Astrocyte of the spinal cord (primary cell): ENCODE measurements at regions not wholly inside any gene's neighbourhood (a gene's known extent, or its start where the extent isn't known, plus 50 kb on each side); places are given as distances from the start of the nearest gene placed in this dataset.

Experiments
- DNase-seq: peaks from one replicate; pipeline ENCODE4 v3.0.0; 2011; ENCODE audit warnings: low read depth, low spot score
- H3K4me3 ChIP-seq: 2 replicates; pipeline ENCODE4 v1.5.1; 2011; ENCODE audit warnings: low read depth, mild to moderate bottlenecking, low read length, moderate library complexity
- CTCF ChIP-seq: IDR thresholded peaks from 2 replicates; pipeline ENCODE4 v1.5.1; 2012; ENCODE audit warnings: low read depth, mild to moderate bottlenecking, low read length, inconsistent platforms
- in situ Hi-C: cut with HindIII; loops from 2 replicates; pipeline ENCODE4 v1.10.0; 2017; ENCODE audit warnings: low sequenced_read_pairs

GRCh38 chr2:175690113-175690837, 311.8 kb downstream of the LNPK start:
- TF ChIP-seq CTCF = peak; percentile 70
- no peak overlapping the region for H3K4me3 ChIP-seq
- DNase-seq = peak; percentile 78
- in situ Hi-C loops = loop anchor here (25.0 kb wide), 1 partner anchor 172 kb away; no protein-coding TSS in a partner anchor

GRCh38 chr2:175688243-175688642, 313.8 kb downstream of the LNPK start:
- no peak for DNase-seq
- in situ Hi-C loops = loop anchor here (25.0 kb wide), 1 partner anchor 174 kb away; no protein-coding TSS in a partner anchor
- H3K4me3 ChIP-seq = no peak overlapping the region
- TF ChIP-seq CTCF = no peak

- in situ Hi-C loops = loop anchor here (25.0 kb wide), 1 partner anchor 175 kb away; no protein-coding TSS in a partner anchor
- TF ChIP-seq CTCF = no peak
- no peak for DNase-seq
- no peak overlapping the region for H3K4me3 ChIP-seq
These were observed 314.6 kb downstream of the LNPK start for GRCh38 chr2:175687465-175687864.

DNA sequence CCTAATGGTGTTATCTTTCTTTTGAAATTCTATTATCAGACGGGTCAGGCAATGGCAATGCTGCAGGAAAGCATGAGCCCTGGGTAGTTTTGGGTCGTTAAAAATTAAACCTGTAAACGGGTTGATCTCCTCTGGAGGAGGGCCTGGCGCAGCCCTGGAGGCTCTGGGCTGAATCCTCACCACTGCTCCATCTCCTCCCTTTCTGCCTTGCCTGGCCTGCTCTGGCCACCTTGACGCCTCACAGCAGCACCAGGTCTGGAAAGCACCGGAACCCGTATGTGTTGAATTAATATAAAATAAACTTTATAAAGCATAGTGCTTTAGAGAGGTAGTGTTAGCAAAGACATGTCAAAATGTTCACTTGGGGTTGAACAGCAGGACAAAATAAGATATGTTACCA, 316.1 kb downstream of the LNPK start:
- H3K4me3 ChIP-seq = no peak overlapping the region
- in situ Hi-C loops = loop anchor here (25.0 kb wide), 1 partner anchor 176 kb away; no protein-coding TSS in a partner anchor
- DNase-seq = no peak
- TF ChIP-seq CTCF = no peak

DNA sequence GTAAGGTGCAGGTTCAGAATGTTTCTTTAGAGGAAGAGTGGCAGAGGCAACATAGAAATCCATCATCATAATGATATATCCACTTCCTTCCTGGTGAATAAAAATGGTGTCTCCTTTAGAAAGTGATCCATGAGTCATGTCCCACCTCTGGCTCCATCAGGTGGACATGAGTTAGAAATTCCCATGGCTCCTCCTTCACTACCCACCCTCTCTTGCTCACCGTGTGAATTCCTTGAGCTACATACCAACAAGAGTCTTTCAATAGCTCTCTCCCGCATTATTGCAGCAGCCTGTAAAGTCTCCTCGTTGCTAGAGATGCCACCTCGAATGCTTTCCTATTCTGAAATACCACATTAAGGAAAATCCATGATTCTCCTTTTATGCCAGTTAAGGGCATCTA, 317.6 kb downstream of the LNPK start:
- DNase-seq = no peak
- no peak overlapping the region for H3K4me3 ChIP-seq
- no peak for TF ChIP-seq CTCF
- in situ Hi-C loops = loop anchor here (25.0 kb wide), 1 partner anchor 178 kb away; no protein-coding TSS in a partner anchor

DNA sequence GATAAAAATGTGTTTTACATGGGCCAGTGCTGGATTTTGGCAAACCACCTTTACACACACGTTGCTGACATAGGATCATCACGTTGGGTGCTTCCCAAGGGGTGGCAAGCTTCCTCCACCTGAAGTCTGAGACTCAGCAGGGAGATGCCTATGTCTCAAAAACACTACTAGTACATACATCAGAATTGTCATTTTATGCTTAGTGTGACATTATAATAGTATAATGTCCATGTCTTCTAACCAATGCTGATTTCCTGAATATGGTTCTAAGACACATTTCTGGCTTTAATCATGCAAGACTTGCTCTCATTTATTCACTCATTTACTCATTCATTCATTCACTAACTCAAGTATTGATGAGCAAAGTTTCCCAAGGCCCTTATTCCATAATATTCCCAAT, 322.3 kb downstream of the LNPK start:
- DNase-seq = no peak
- no peak for TF ChIP-seq CTCF
- H3K4me3 ChIP-seq = no peak overlapping the region
- in situ Hi-C loops = loop anchor here (25.0 kb wide), 1 partner anchor 183 kb away; no protein-coding TSS in a partner anchor
